Fibroblast of lung (primary cell): ENCODE measurements at regions not wholly inside any gene's neighbourhood (a gene's known extent, or its start where the extent isn't known, plus 50 kb on each side); places are given as distances from the start of the nearest gene placed in this dataset.

Source experiments
- DNase-seq, 2 donors: peaks; one replicate each; pipeline versions ENCODE4 v3.0.0 to v3.0.0-alpha.2; 2010; ENCODE audit warnings: low read depth in 2 of 2
- H2AFZ ChIP-seq: 2 replicates; pipeline ENCODE4 v1.5.1; 2012; ENCODE audit warnings: low read length, control low read depth, inconsistent platforms
- H3K27ac ChIP-seq: 2 replicates; pipeline ENCODE4 v1.5.1; 2011; ENCODE audit warnings: low read length, control low read depth; ENCODE audit not compliant: insufficient read depth
- H3K27me3 ChIP-seq: 2 replicates; pipeline ENCODE4 v1.5.1; 2011; ENCODE audit warnings: mild to moderate bottlenecking, low read length; ENCODE audit not compliant: control insufficient read depth, insufficient read depth
- H3K36me3 ChIP-seq: 2 replicates; pipeline ENCODE4 v1.5.1; 2011; ENCODE audit warnings: low read length; ENCODE audit not compliant: control insufficient read depth, insufficient read depth
- H3K4me1 ChIP-seq: 2 replicates; pipeline ENCODE4 v1.5.1; 2011; ENCODE audit warnings: low read length; ENCODE audit not compliant: control insufficient read depth, insufficient read depth; ENCODE audit errors: extremely low read depth
- H3K4me2 ChIP-seq: 2 replicates; pipeline ENCODE4 v1.5.1; 2011; ENCODE audit warnings: low read length, control low read depth; ENCODE audit not compliant: insufficient read depth; ENCODE audit errors: extremely low read depth
- H3K4me3 ChIP-seq, 4 experiments: fragments of 200-600 bp in 1 of 4; sonication (generic) in 1 of 4; replicated peaks in 1 of 4; 2 replicates each; pipeline ENCODE4 v1.5.1; 2011 to 2016; ENCODE audit warnings: low read length in 4 of 4, low read depth in 3 of 4, mild to moderate bottlenecking in 3 of 4, control low read depth in 2 of 4, inconsistent platforms in 1 of 4, mixed read lengths in 1 of 4; ENCODE audit not compliant: insufficient read depth in 1 of 4; ENCODE audit errors: control extremely low read depth in 1 of 4
- H3K79me2 ChIP-seq: 2 replicates; pipeline ENCODE4 v1.5.1; 2012; ENCODE audit warnings: mild to moderate bottlenecking, low read length, inconsistent platforms; ENCODE audit not compliant: control insufficient read depth, insufficient read depth
- H3K9ac ChIP-seq: 2 replicates; pipeline ENCODE4 v1.5.1; 2011; ENCODE audit warnings: mild to moderate bottlenecking, low read length, control low read depth; ENCODE audit not compliant: insufficient read depth
- H3K9me3 ChIP-seq: 2 replicates; pipeline ENCODE4 v1.5.1; 2012; ENCODE audit warnings: low read depth, low read length; ENCODE audit not compliant: control insufficient read depth, insufficient read depth
- H4K20me1 ChIP-seq: 2 replicates; pipeline ENCODE4 v1.5.1; 2011; ENCODE audit warnings: low read length; ENCODE audit not compliant: control insufficient read depth, insufficient read depth; ENCODE audit errors: extremely low read depth
- EZH2 ChIP-seq: IDR thresholded peaks from 2 replicates; pipeline ENCODE4 v1.5.1; 2012; ENCODE audit warnings: low read length, control low read depth, mild to moderate bottlenecking; ENCODE audit errors: missing control alignments
- TF ChIP-seq, protein P1 (sequence below), 2 donors: IDR thresholded peaks in 1 of 2; conservative IDR thresholded peaks in 1 of 2; 1 replicate in 1 of 2; 2 replicates in 1 of 2; pipeline ENCODE4 v1.5.1; 2011 to 2012; ENCODE audit warnings: low read length in 2 of 2, control low read depth in 1 of 2, inconsistent platforms in 1 of 2, low read depth in 1 of 2, mild to moderate bottlenecking in 1 of 2

DNA sequence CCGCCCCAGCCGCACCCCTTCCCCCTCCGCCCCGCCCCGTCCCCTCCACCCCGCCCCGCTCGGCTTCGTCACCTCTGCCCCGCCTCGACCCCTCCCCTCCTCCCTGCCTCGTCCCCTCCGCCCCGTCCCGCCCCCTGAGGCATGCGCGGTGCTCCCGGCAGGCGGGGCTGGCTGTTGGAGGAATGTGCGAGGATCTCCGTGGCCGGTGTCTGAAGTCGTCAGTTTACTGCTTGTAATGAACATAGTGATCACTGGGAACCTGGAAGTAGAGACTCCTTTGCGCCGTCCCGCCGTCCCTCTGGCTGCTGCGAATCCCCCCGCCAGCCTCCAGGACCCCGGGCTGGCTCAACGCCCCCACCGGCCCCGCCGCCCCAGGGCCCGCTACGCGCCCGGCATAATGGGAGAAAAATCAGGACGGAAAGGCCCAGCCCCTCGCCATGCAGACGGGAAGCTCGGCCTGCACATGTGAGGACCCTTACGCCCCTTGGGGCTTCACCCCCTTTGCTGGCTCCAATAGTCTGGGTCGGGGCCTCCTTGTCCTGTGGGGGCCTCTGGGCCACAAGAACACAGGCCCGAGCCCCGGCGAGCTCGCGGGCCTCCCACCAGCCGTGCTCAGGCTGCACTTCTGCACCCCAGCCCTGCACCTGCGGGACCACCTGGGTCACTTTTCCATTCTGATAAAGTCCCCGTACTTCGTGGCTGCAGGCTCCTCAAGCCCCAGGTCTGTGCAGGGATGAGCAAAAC, 743.1 kb downstream of the KCNJ18 start:
- TF ChIP-seq, protein P1, sequence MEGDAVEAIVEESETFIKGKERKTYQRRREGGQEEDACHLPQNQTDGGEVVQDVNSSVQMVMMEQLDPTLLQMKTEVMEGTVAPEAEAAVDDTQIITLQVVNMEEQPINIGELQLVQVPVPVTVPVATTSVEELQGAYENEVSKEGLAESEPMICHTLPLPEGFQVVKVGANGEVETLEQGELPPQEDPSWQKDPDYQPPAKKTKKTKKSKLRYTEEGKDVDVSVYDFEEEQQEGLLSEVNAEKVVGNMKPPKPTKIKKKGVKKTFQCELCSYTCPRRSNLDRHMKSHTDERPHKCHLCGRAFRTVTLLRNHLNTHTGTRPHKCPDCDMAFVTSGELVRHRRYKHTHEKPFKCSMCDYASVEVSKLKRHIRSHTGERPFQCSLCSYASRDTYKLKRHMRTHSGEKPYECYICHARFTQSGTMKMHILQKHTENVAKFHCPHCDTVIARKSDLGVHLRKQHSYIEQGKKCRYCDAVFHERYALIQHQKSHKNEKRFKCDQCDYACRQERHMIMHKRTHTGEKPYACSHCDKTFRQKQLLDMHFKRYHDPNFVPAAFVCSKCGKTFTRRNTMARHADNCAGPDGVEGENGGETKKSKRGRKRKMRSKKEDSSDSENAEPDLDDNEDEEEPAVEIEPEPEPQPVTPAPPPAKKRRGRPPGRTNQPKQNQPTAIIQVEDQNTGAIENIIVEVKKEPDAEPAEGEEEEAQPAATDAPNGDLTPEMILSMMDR (conservative IDR thresholded peaks at IDR 0.05 in 1 of 2, IDR thresholded peaks at IDR 0.05 in 1 of 2; ENCODE audit: low read depth in 1 of 2, low read length in 2 of 2): no peak
- no peaks in the 10 kb centered on the region for H3K4me1 ChIP-seq
- H2AFZ ChIP-seq: no peak overlapping the region
- no peaks in the 10 kb centered on the region for H3K36me3 ChIP-seq
- no peaks in the 10 kb centered on the region for H3K27me3 ChIP-seq
- H3K79me2 ChIP-seq: no peaks in the 10 kb centered on the region
- no peak overlapping the region for H3K4me3 ChIP-seq
- H3K4me2 ChIP-seq: no peak overlapping the region
- H3K9ac ChIP-seq: no peak overlapping the region
- H3K27ac ChIP-seq: no peak overlapping the region
- H4K20me1 ChIP-seq: no peaks in the 10 kb centered on the region
- no peaks in the 10 kb centered on the region for H3K9me3 ChIP-seq
- DNase-seq: no peak

DNA sequence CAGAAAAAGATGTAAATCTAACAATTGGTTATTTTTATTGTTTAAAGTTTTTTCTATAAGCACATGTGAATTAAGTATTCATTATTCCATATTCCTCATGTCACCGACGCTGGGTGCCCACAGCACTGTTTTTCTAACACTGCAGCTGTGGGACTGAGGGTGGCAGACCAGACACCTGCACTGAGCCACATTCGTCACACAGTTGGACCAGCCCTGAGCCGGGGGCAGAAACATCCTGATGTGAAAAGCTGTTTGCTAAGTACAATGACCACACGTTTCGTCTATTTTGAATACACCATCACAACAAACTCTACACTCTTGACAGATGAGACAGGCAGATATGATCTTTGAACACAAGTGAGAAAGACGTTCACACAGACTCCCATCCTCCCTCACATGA, 749.5 kb downstream of the KCNJ18 start:
- Histone ChIP-seq H3K36me3 (no peaks in the 10 kb centered on the region), H3K9me3 (no peaks in the 10 kb centered on the region), H2AFZ (no peak overlapping the region), H3K9ac (no peak overlapping the region), H3K4me1 (no peaks in the 10 kb centered on the region), H3K4me2 (no peak overlapping the region), H3K27ac (no peak overlapping the region), H3K27me3 (no peaks in the 10 kb centered on the region), H3K79me2 (no peaks in the 10 kb centered on the region), H3K4me3 (no peak overlapping the region), H4K20me1 (no peaks in the 10 kb centered on the region)
- TF ChIP-seq, protein P1 (conservative IDR thresholded peaks at IDR 0.05 in 1 of 2, IDR thresholded peaks at IDR 0.05 in 1 of 2; ENCODE audit: low read depth in 1 of 2, low read length in 2 of 2): no peak
- TF ChIP-seq EZH2: no peak
- DNase-seq: no peak

DNA sequence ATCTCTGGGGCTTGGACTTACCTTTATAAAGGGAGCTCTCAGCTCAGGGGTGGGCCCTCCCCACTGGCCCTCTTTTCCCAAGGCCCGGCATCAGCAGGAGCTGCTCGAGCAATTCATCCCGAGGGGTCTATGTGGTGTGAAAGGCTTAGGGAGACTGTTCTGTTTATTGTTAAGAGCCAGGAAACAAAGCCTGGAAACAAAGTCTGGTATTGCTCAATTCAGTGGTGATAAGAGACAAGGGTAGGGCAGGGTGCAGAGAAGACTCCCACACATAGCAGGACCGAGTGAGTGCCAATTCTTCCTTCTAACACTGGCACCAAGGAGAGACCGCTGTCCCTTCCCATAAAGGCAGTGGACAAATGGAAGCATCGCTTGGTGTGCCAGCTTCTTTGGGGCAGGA, 750.7 kb downstream of the KCNJ18 start:
- Histone ChIP-seq H2AFZ (no peak overlapping the region), H3K4me2 (no peak overlapping the region), H3K9me3 (no peaks in the 10 kb centered on the region), H3K79me2 (no peaks in the 10 kb centered on the region), H3K27me3 (no peaks in the 10 kb centered on the region), H3K4me3 (no peak overlapping the region), H3K27ac (no peak overlapping the region), H3K36me3 (no peaks in the 10 kb centered on the region), H4K20me1 (no peaks in the 10 kb centered on the region), H3K9ac (no peak overlapping the region), H3K4me1 (no peaks in the 10 kb centered on the region)
- DNase-seq: no peak
- TF ChIP-seq, protein P1 (conservative IDR thresholded peaks at IDR 0.05 in 1 of 2, IDR thresholded peaks at IDR 0.05 in 1 of 2; ENCODE audit: low read depth in 1 of 2, low read length in 2 of 2): no peak
- no peak for TF ChIP-seq EZH2
